ENCODE measurements at regions not wholly inside any gene's neighbourhood (a gene's known extent, or its start where the extent isn't known, plus 50 kb on each side); places are given as distances from the start of the nearest gene placed in this dataset.

DNA sequence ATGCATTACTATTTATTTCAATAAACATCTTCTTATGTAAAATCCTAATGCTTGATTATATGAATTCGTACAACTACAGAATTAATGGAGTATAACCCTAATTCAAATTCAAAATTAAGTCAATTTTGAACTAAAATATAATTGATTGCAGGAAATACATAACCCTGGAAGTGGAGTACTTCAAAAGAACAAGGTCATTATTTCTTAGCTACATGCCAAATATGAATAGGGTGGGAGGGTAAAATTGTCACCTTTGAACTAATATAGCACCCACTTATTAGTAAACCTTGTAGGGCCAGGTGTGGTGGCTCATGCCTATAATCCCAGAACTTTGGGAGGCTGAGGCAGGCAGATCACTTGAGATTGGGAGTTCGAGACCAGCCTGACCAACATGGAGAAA lies 895.4 kb upstream of the ACVR2A start:
- H3K4me3 ChIP-seq: no peak overlapping the region
- no peak for TF ChIP-seq POLR2A (IDR thresholded peaks at IDR 0.05)
- TF ChIP-seq, protein P1, sequence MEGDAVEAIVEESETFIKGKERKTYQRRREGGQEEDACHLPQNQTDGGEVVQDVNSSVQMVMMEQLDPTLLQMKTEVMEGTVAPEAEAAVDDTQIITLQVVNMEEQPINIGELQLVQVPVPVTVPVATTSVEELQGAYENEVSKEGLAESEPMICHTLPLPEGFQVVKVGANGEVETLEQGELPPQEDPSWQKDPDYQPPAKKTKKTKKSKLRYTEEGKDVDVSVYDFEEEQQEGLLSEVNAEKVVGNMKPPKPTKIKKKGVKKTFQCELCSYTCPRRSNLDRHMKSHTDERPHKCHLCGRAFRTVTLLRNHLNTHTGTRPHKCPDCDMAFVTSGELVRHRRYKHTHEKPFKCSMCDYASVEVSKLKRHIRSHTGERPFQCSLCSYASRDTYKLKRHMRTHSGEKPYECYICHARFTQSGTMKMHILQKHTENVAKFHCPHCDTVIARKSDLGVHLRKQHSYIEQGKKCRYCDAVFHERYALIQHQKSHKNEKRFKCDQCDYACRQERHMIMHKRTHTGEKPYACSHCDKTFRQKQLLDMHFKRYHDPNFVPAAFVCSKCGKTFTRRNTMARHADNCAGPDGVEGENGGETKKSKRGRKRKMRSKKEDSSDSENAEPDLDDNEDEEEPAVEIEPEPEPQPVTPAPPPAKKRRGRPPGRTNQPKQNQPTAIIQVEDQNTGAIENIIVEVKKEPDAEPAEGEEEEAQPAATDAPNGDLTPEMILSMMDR (IDR thresholded peaks at IDR 0.05): no peak
- H3K4me1 ChIP-seq: no peaks in the 10 kb centered on the region
- no peaks in the 10 kb centered on the region for H3K9me3 ChIP-seq
- no peaks in the 10 kb centered on the region for H3K27me3 ChIP-seq
- H3K36me3 ChIP-seq (ENCODE audit: low read depth, missing control alignments): no peaks in the 10 kb centered on the region
- 91 to 93% methylated on average over 2 of the region's 2 CpGs for WGBS, 2 donors
- intact Hi-C loops (cut with DNase I; ENCODE audit: low total_unique reads): no loop called here
- no peak overlapping the region for H3K27ac ChIP-seq
- no peak for DNase-seq

GRCh38 chr2:146944601-146945000 lies 900.2 kb upstream of the ACVR2A start:
- H3K9me3 ChIP-seq: no peaks in the 10 kb centered on the region
- H3K36me3 ChIP-seq (ENCODE audit: low read depth, missing control alignments): no peaks in the 10 kb centered on the region
- 51 to 56% methylated on average over 4 of the region's 4 CpGs for WGBS, 2 donors
- no peaks in the 10 kb centered on the region for H3K27me3 ChIP-seq
- H3K4me1 ChIP-seq: no peaks in the 10 kb centered on the region
- no peak overlapping the region for H3K4me3 ChIP-seq
- DNase-seq: no peak
- H3K27ac ChIP-seq: no peak overlapping the region
- TF ChIP-seq, protein P1 (IDR thresholded peaks at IDR 0.05): no peak
- no peak for TF ChIP-seq POLR2A (IDR thresholded peaks at IDR 0.05)
- intact Hi-C loops (cut with DNase I; ENCODE audit: low total_unique reads): no loop called here

DNA sequence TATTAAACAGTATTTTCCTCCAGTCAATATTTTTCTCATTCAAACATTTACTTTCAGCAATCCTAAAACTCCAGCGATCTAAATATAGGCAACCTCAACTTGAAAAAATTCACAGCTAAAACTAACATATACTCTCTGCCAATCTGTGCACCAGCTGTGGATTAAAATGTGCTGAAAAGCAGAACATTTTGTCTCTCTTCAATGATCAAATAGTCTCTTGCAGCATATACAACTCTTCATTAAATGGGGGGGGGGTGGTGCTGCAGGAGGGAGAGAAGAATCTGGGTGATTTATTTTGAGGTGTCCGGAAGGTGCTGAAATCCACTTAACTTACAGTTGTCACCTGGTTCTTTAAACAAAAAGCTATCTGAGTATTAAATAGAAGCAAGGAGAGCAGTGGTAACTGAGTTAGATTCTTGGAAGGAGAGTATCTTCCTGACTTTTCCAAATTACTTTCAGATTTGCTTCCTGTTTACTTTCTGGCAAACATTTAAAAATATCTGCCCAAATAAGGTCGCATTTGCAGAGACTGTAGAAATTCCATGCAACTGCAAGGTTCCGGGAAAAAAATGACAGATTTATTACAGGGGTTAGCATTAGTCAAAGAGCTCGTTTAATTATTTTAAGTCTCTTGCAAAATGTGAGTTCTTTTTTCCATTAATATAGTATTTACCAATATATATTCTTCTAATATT lies 904.7 kb upstream of the ACVR2A start:
- Histone ChIP-seq H3K36me3 (ENCODE audit: low read depth, missing control alignments) (no peaks in the 10 kb centered on the region), H3K27ac (no peak overlapping the region), H3K4me3 (no peak overlapping the region), H3K9me3 (no peaks in the 10 kb centered on the region), H3K4me1 (no peaks in the 10 kb centered on the region), H3K27me3 (no peaks in the 10 kb centered on the region)
- TF ChIP-seq, protein P1 (IDR thresholded peaks at IDR 0.05): no peak
- no peak for TF ChIP-seq POLR2A (IDR thresholded peaks at IDR 0.05)
- 36 to 38% methylated on average over 5 of the region's 5 CpGs for WGBS, 2 donors
- DNase-seq: no peak
- intact Hi-C loops (cut with DNase I; ENCODE audit: low total_unique reads): no loop called here

GRCh38 chr2:146934921-146935320 lies 909.9 kb upstream of the ACVR2A start:
- H3K9me3 ChIP-seq: no peaks in the 10 kb centered on the region
- no peaks in the 10 kb centered on the region for H3K27me3 ChIP-seq
- intact Hi-C loops (cut with DNase I; ENCODE audit: low total_unique reads): no loop called here
- H3K36me3 ChIP-seq (ENCODE audit: low read depth, missing control alignments): no peaks in the 10 kb centered on the region
- 63 to 71% methylated on average over 1 of the region's 1 CpG for WGBS, 2 donors
- no peak for DNase-seq
- H3K4me3 ChIP-seq: no peak overlapping the region
- no peaks in the 10 kb centered on the region for H3K4me1 ChIP-seq
- TF ChIP-seq, protein P1 (IDR thresholded peaks at IDR 0.05): no peak
- no peak for TF ChIP-seq POLR2A (IDR thresholded peaks at IDR 0.05)
- H3K27ac ChIP-seq: no peak overlapping the region

DNA sequence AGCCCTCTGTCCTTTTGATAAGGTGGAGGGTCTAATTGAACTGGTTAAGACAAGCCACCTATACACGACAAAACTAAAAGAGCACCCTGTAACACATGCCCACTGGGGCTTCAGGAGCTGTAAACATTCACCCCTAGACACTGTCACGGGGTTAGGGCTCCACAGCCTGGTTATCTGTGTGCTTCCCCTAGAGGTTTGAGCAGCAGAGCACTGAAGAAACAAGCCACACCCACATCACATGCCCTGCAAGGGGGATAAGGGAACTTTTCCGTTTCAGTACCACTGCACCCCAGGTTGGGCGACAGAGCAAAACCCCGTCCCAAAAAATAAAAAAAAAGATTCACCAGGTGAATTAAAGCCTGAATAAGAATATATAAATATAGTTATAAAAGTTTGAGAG lies 913.7 kb upstream of the ACVR2A start:
- no peaks in the 10 kb centered on the region for H3K36me3 ChIP-seq (ENCODE audit: low read depth, missing control alignments)
- no peak for DNase-seq
- no peaks in the 10 kb centered on the region for H3K4me1 ChIP-seq
- intact Hi-C loops (cut with DNase I; ENCODE audit: low total_unique reads): no loop called here
- TF ChIP-seq POLR2A (IDR thresholded peaks at IDR 0.05): no peak
- TF ChIP-seq, protein P1 (IDR thresholded peaks at IDR 0.05): no peak
- no peak overlapping the region for H3K27ac ChIP-seq
- H3K9me3 ChIP-seq: no peaks in the 10 kb centered on the region
- 51 to 72% methylated on average over 5 of the region's 5 CpGs for WGBS, 2 donors
- no peaks in the 10 kb centered on the region for H3K27me3 ChIP-seq
- H3K4me3 ChIP-seq: no peak overlapping the region

Measured in testis (tissue), 2 donors.